Epithelial cell of esophagus (primary cell): ENCODE measurements at regions not wholly inside any gene's neighbourhood (a gene's known extent, or its start where the extent isn't known, plus 50 kb on each side); places are given as distances from the start of the nearest gene placed in this dataset.

ENCODE experiments used
- DNase-seq: peaks from one replicate; pipeline ENCODE4 v3.0.0; 2010; ENCODE audit warnings: low read depth
- H3K4me3 ChIP-seq: 2 replicates; pipeline ENCODE4 v1.5.1; 2011; ENCODE audit warnings: mild to moderate bottlenecking, low read length, control low read depth
- CTCF ChIP-seq: IDR thresholded peaks from 2 replicates; pipeline ENCODE4 v1.5.1; 2011; ENCODE audit warnings: low read depth, mild to moderate bottlenecking, low read length, control low read depth, inconsistent platforms; ENCODE audit not compliant: insufficient read depth; ENCODE audit errors: missing control alignments

DNA sequence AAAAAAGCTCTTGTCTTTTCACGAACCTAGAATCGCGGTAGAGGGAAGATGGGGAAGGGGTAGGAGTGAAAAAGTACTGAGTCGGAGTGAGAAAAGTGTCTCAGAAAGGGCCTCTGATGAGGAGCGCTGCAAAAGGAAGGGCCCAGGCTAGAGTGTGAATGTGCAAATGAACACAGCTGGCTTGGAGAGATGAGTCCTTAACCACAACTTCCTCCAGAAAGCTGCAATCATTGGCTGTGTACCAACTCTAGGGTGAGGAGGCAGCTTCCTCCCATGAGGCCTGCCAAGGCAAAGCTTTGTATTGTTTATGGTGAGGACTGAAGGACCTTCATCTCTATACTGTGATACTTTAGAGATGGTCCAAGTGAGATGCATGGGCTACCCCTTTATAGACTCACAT, 566.9 kb upstream of the ANO5 start:
- TF ChIP-seq CTCF = no peak
- DNase-seq = peak; percentile 1

DNA sequence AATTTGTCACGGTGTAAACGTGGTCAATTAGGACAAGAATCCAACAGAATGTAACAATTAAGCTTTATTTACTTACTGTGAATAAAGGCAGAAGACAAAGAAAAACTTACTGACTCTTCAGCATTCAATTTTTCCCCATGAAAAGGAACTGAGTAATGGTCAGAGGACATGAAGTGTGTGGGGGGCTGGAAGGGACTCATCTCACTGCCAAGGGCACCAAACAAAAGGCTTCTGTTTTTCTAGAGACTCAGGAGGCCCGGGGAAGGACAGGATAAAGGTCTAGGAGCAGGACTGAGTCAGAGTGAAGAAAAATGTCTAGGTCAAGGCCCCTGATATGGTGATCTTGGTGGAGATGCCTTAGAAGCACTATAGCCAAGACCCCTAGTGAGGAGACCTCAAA, 564.2 kb upstream of the ANO5 start:
- TF ChIP-seq CTCF = no peak
- no peak for DNase-seq
- no peak overlapping the region for H3K4me3 ChIP-seq

More for the DNA sequence above, 566.9 kb upstream of the ANO5 start:
- no peak overlapping the region for H3K4me3 ChIP-seq

DNA sequence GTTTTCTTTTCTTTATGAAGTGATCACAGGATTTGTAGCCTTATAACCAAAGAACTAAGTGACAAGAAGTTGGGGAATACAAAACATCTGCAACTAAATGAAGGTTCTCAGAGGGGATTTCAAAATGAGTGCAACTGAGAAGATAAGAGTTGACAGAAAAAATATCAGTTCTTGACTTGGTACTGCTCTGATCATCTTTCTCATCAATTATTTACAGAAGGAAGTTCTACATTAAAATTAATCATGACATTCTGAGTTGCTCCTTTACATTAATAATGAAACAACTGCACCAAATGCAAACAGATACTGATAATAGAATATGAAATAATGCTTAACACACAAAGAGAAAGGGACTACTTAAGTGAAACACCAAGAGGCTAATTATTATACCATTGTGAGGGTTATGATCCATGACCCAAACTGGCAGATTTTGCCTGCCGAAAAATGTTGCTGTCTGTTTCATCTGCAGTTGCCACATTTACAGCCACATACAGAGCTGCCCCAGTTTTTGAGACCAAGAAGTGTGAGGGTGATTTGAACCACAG, 561.9 kb upstream of the ANO5 start:
- no peak for DNase-seq
- H3K4me3 ChIP-seq = no peak overlapping the region
- no peak for TF ChIP-seq CTCF

GRCh38 chr11:21631991-21632390, 560.9 kb upstream of the ANO5 start:
- H3K4me3 ChIP-seq = no peak overlapping the region
- no peak for TF ChIP-seq CTCF
- no peak for DNase-seq

- TF ChIP-seq CTCF = no peak
- H3K4me3 ChIP-seq = no peak overlapping the region
- DNase-seq = no peak
These were observed 558.4 kb upstream of the ANO5 start for GRCh38 chr11:21634491-21634890.

- TF ChIP-seq CTCF = no peak
- no peak overlapping the region for H3K4me3 ChIP-seq
- no peak for DNase-seq
These were observed 557.9 kb upstream of the ANO5 start for GRCh38 chr11:21634956-21635355.

DNA sequence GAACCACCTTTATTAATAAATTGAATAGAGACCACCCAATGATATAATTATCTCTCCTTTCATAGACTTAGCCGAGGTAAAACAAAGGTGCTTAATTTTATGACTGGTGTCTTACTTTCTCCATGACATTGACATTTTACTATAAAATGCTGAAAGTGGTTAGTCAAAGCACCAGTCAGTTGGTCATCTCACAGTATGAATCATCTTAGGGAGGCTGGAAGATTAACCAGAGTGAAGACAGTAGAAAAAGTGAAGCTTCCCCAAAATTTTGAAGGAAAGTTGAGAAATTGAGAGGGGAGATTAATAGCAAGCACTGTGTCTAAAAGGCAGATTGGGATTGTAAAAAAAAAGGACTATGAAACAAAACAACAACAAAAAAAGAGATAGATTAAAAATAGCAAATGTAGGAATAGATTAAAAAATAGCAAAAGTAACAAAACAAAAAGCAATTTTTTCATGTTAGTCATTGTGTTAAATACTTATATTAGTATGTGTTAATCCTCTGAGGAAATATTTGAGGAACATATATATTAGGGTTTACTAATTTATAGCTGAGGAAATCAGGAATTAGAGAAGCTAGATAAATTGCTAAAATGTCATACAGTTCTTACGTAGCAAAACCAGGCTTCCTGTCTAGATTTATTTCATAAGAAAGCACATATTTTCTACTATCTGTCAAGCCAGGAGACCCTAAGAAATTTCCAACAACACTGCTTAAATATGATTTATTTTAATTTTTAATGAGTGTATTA, 557.3 kb upstream of the ANO5 start:
- TF ChIP-seq CTCF = no peak
- DNase-seq = no peak
- H3K4me3 ChIP-seq = no peak overlapping the region
